GM13976 (cell line): ENCODE measurements at regions not wholly inside any gene's neighbourhood (a gene's known extent, or its start where the extent isn't known, plus 50 kb on each side); places are given as distances from the start of the nearest gene placed in this dataset.

ENCODE experiments used
- DNase-seq: peaks from one replicate; pipeline ENCODE4 v3.0.0; 2012; ENCODE audit warnings: low spot score
- CTCF ChIP-seq: IDR thresholded peaks from 2 replicates; pipeline ENCODE4 v1.5.1; 2012; ENCODE audit warnings: borderline replicate concordance, mild to moderate bottlenecking; ENCODE audit not compliant: insufficient read depth; ENCODE audit errors: extremely low read depth, missing control alignments, control extremely low read depth
- in situ Hi-C: fragments of 300-500 bp; cut with MboI; formaldehyde crosslinking; loops from one replicate; pipeline ENCODE4 v1.12.0; 2022; ENCODE audit warnings: low sequenced_read_pairs, mixed read lengths, inconsistent platforms; ENCODE audit not compliant: unreplicated experiment

- no peak for DNase-seq
- TF ChIP-seq CTCF, result no peak
- in situ Hi-C loops, result no loop called here
These were observed 120.0 kb upstream of the EGFR start for GRCh38 chr7:54898659-54899340.

GRCh38 chr7:54901840-54902239, 117.0 kb upstream of the EGFR start:
- in situ Hi-C loops, result no loop called here
- DNase-seq, result no peak
- no peak for TF ChIP-seq CTCF

GRCh38 chr7:54904130-54904529, 114.7 kb upstream of the EGFR start:
- in situ Hi-C loops, result no loop called here
- no peak for DNase-seq

GRCh38 chr7:54904986-54905385, 113.8 kb upstream of the EGFR start:
- in situ Hi-C loops, result no loop called here
- no peak for DNase-seq
- no peak for TF ChIP-seq CTCF

More at GRCh38 chr7:54904130-54904529, 114.7 kb upstream of the EGFR start:
- TF ChIP-seq CTCF, result no peak

- in situ Hi-C loops, result no loop called here
- no peak for TF ChIP-seq CTCF
- DNase-seq, result no peak
These were observed 111.9 kb upstream of the EGFR start for GRCh38 chr7:54906963-54907362.

- DNase-seq, result no peak
- in situ Hi-C loops, result no loop called here
- no peak for TF ChIP-seq CTCF
These were observed 110.8 kb upstream of the EGFR start for GRCh38 chr7:54907981-54908380.
